Stomach (tissue), 8 donors: ENCODE measurements at regions not wholly inside any gene's neighbourhood (a gene's known extent, or its start where the extent isn't known, plus 50 kb on each side); places are given as distances from the start of the nearest gene placed in this dataset.

Experiments
- DNase-seq, 2 donors: peaks; one replicate each; pipeline versions ENCODE4 v3.0.0 to v3.0.0-alpha.2; 2013 to 2019
- H3K27ac ChIP-seq, 5 donors: fragments of 200-600 bp in 4 of 5; sonication (generic) in 4 of 5; one replicate each; pipeline ENCODE4 v1.5.1; 2013 to 2019; ENCODE audit warnings: mild to moderate bottlenecking in 1 of 5, moderate library complexity in 1 of 5
- H3K27me3 ChIP-seq, 3 donors: fragments of 200-600 bp; sonication (generic); one replicate each; pipeline ENCODE4 v1.5.1; 2017 to 2019; ENCODE audit warnings: mixed run types in 1 of 3
- H3K36me3 ChIP-seq, 4 donors: fragments of 200-600 bp; sonication (generic); 1 replicate in 3 of 4; 2 replicates in 1 of 4; pipeline ENCODE4 v1.5.1; 2016 to 2019
- H3K4me1 ChIP-seq, 4 donors: fragments of 200-600 bp; sonication (generic); one replicate each; pipeline ENCODE4 v1.5.1; 2016 to 2019
- H3K4me3 ChIP-seq, 4 donors: fragments of 200-600 bp; sonication (generic) in 3 of 4; one replicate each; pipeline ENCODE4 v1.5.1; 2016 to 2019; ENCODE audit warnings: mild to moderate bottlenecking in 1 of 4
- H3K9me3 ChIP-seq, 4 donors: fragments of 200-600 bp; sonication (generic); one replicate each; pipeline ENCODE4 v1.5.1; 2016 to 2019
- CTCF ChIP-seq, 7 experiments: fragments of 450-650 bp in 4 of 7; fragments of 200-600 bp in 3 of 7; sonication (generic) in 3 of 7; IDR thresholded peaks; one replicate each; pipeline ENCODE4 v1.5.1; 2016 to 2019; ENCODE audit warnings: antibody characterized with exemption in 7 of 7, control low read depth in 2 of 7, mild to moderate bottlenecking in 1 of 7
- EP300 ChIP-seq: sonication (generic); formaldehyde crosslinking; IDR thresholded peaks from one replicate; pipeline ENCODE4 v1.6.1; 2017; ENCODE audit warnings: antibody characterized with exemption
- POLR2A ChIP-seq, 4 donors: fragments of 450-650 bp; IDR thresholded peaks; one replicate each; pipeline ENCODE4 v1.6.1; 2016; ENCODE audit warnings: antibody characterized with exemption in 4 of 4, control low read depth in 2 of 4, mild to moderate bottlenecking in 1 of 4, moderate library complexity in 1 of 4
- POLR2AphosphoS5 ChIP-seq, 3 donors: sonication (generic); formaldehyde crosslinking; IDR thresholded peaks; one replicate each; pipeline ENCODE4 v1.6.1; 2016; ENCODE audit warnings: antibody characterized with exemption in 3 of 3
- WGBS, 5 donors: extraction: QIAGEN DNeasy Blood & Tissue Kit in 3 of 5; methylation state at CpG; one replicate each; pipeline versions ENCODE4 v1.1.5 to v1.1.7; 2013 to 2018; 5-methylcytosine and 5-hydroxymethylcytosine counted together
- intact Hi-C: fragments of 100-400 bp; cut with DNase I; formaldehyde crosslinking; loops from one replicate; pipeline ENCODE4 v1.15.1; 2023; ENCODE audit warnings: low total_unique reads
- donor health status: healthy with polysubstance abuse.
- donor health status: Bipolar disorder and iron deficiency.
- donor health status: healthy.

DNA sequence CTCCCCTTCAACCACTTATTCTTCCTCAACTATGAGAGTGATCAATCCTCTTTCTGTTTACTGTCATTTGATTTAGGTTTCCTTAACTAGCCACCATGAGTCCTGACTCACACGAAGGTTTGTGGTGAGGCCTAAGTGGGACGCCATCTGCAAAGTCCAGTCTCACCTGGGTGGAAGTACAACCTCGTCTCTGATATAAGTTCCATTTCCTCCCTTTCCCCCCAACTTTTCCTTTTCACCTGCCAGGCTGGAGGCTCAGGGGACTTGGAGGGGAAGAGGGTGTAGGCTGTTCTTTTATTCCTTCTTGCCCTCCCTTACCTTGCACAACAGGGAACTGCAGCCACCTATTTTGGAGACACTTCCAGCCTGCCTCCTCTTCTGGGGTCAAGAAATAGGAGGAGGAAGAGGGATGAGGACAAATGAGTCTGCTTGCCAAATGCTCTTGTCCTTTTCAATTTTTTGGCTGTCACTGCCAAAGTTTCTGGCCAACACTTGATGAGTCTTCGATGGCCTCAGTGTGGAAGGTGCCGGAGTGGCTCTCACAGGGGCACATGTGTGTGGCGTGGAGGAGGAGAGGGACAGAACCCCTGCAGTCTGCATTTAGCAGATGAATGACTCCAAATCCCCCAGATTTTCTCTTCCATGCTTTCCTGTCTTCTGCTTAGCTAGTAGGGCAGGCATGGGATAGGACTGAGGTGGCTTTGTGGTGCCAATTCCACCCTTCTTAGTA is 249.6 kb downstream of the NSG2 start:
- H3K27me3 ChIP-seq, result no peaks in the 10 kb centered on the region

GRCh38 chr5:174295702-174296436 is 250.4 kb downstream of the NSG2 start:
- no peak overlapping the region for H3K27ac ChIP-seq
- intact Hi-C loops, result no loop called here
- no peaks in the 10 kb centered on the region for H3K4me1 ChIP-seq
- no peaks in the 10 kb centered on the region for H3K27me3 ChIP-seq
- WGBS, 5 donors, result 60 to 74% (median 70%) methylated on average over 8 of the region's 8 CpGs
- peaks cover 0 to 7% (median 2%) of the 10 kb centered on the region in 4 donors for H3K9me3 ChIP-seq
- TF ChIP-seq CTCF (IDR thresholded peaks at IDR 0.05) (no peak), EP300 (no peak), POLR2A (IDR thresholded peaks at IDR 0.05) (no peak), POLR2AphosphoS5 (IDR thresholded peaks at IDR 0.05) (no peak)
- no peak overlapping the region for H3K4me3 ChIP-seq
- no peak for DNase-seq
- H3K36me3 ChIP-seq, result no peaks in the 10 kb centered on the region

More for the DNA sequence above, 249.6 kb downstream of the NSG2 start:
- TF ChIP-seq EP300 (no peak), CTCF (IDR thresholded peaks at IDR 0.05) (no peak), POLR2A (IDR thresholded peaks at IDR 0.05) (no peak), POLR2AphosphoS5 (IDR thresholded peaks at IDR 0.05) (no peak)
- intact Hi-C loops, result no loop called here
- Histone ChIP-seq H3K9me3 (peaks cover 0 to 11% (median 2%) of the 10 kb centered on the region in 4 donors), H3K36me3 (no peaks in the 10 kb centered on the region), H3K4me3 (no peak overlapping the region), H3K4me1 (no peaks in the 10 kb centered on the region), H3K27ac (no peak overlapping the region)
- 56 to 67% (median 61%) methylated on average over 6 of the region's 6 CpGs for WGBS, 5 donors
- no peak for DNase-seq

GRCh38 chr5:174300118-174300940 is 254.8 kb downstream of the NSG2 start:
- TF ChIP-seq CTCF (IDR thresholded peaks at IDR 0.05) (no peak), POLR2AphosphoS5 (IDR thresholded peaks at IDR 0.05) (no peak), POLR2A (IDR thresholded peaks at IDR 0.05) (no peak), EP300 (no peak)
- no peaks in the 10 kb centered on the region for H3K4me1 ChIP-seq
- intact Hi-C loops, result no loop called here
- no peak for DNase-seq
- H3K4me3 ChIP-seq, result no peak overlapping the region
- peaks cover 0 to 7% (median 2%) of the 10 kb centered on the region in 4 donors for H3K9me3 ChIP-seq
- WGBS, 5 donors, result 46 to 59% (median 56%) methylated on average over 8 of the region's 8 CpGs
- no peaks in the 10 kb centered on the region for H3K36me3 ChIP-seq
- peaks cover 0 to 28% (median 4%) of the 10 kb centered on the region in 3 donors for H3K27me3 ChIP-seq
- H3K27ac ChIP-seq, result no peak overlapping the region
